Daoy (cell line): ENCODE measurements at regions not wholly inside any gene's neighbourhood (a gene's known extent, or its start where the extent isn't known, plus 50 kb on each side); places are given as distances from the start of the nearest gene placed in this dataset.
A peak's percentile ranks its signal among the peaks of the same experiment; 100 is the strongest.
"Not testable (repeated sequence)": the region's sequence is repeated elsewhere in the genome, so short reads cannot be mapped to it uniquely, and the experiment has no call there.

ENCODE experiments used
- DNase-seq: peaks from one replicate; pipeline ENCODE4 v3.0.0-alpha.2; 2015; ENCODE audit warnings: low read depth

DNA sequence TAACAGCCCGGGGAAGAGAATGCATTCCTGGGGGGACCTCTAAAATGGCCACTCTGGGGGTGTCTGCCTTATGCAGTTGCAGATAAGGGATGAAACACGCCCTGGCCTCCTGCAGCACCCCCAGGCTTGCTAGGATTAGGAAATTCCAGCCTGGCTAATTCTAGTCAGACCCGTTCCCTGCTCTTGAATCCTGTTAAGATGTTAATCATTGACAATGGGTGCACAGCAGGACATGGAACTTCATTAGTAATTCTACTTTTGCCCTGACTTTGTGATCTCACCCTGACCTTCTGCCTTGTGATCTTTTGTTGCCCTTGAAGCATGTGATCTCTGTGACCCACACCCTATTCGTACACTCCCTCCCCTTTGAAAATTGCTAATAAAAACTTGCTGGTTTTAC lies 131.7 kb upstream of the ADGRL4 start:
- DNase-seq, result not testable (repeated sequence)

GRCh38 chr1:79133774-79134364 lies 127.3 kb upstream of the ADGRL4 start:
- no peak for DNase-seq

GRCh38 chr1:79131626-79132025 lies 125.1 kb upstream of the ADGRL4 start:
- DNase-seq, result no peak

GRCh38 chr1:79129914-79130313 lies 123.4 kb upstream of the ADGRL4 start:
- no peak for DNase-seq

GRCh38 chr1:79128722-79129121 lies 122.2 kb upstream of the ADGRL4 start:
- DNase-seq, result peak; percentile 74

DNA sequence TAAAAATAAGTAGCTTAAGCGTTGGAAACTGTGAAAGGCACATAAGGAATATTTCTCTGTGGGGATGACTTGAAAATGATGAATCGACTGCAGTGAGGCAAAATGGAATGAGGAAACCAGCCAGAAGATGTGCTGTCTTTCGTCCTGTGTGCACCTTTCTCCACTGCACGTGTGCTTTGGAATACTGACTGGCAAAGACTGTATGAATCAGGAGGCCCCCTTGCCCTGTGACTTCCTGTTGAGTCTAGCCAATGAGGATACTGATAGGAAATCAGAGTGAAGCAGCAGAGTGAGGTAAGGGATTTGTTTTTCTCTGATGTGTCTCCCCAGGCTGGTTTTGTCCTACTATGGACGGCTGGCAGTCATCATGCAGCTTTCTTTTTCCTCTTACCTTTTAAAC lies 118.2 kb upstream of the ADGRL4 start:
- DNase-seq, result peak; percentile 30

- no peak for DNase-seq
These were observed 116.0 kb upstream of the ADGRL4 start for GRCh38 chr1:79122521-79122920.

GRCh38 chr1:79117376-79117775 lies 110.8 kb upstream of the ADGRL4 start:
- no peak for DNase-seq

DNA sequence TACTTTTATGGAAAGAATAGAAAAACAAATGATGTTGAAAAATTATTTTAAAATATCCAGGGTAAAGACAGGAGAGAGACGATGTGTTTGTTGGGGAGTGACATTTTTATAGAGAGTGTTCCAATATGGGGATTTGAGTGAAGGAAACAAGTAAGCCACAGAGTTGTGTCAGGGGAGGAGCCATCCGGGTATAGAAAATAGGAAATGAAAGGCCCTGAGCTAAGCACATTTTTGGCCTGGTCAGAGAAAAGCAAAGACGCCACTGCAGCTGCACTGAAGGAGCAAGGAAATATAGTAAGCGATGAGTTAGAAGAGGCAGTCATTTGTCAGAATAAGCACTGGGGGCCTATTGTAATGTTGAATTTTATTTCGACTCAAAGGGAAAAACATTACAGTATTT lies 107.3 kb upstream of the ADGRL4 start:
- DNase-seq, result no peak

- no peak for DNase-seq
These were observed 104.2 kb upstream of the ADGRL4 start for GRCh38 chr1:79110749-79111148.

- DNase-seq, result no peak
These were observed 102.9 kb upstream of the ADGRL4 start for GRCh38 chr1:79109445-79109844.

DNA sequence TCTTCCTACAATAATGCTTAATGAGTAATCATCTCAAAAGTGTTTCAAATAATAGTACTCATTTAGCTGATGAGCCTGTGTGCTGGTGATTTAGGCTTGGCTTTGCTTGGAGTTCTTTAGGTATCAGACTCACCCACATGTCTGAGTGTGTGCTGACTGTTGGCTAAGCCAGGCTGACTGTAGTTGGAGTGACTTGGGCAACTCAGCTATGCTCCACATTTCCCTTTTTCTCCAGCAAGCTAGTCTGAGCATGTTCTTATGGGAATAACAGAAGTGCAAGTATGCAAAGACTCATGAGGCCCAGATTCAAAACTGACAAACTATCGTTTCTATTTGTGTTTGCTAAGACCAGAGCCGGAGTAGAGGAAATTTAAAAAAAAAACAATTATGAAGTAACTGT lies 99.0 kb upstream of the ADGRL4 start:
- no peak for DNase-seq

- DNase-seq, result no peak
These were observed 98.1 kb upstream of the ADGRL4 start for GRCh38 chr1:79104617-79105016.

DNA sequence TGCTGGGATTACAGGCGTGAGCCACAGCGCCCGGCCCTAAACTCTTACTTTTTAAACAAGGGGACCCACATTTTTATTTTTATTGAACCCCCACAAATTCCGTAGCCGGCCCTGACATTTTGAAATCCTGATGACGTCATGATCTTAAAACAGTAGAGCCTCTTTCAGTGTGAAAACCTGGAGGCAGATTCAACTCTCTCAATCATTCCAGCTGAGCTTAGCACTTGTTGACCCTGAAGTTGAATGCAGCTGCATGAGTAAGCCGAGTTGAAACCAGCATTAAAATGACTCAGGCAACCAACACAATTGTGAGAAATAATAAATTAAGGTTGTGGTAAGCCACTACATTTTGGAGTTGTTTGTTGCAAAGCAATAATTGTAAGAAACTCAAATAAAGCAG lies 93.9 kb upstream of the ADGRL4 start:
- peak; percentile 75 for DNase-seq

DNA sequence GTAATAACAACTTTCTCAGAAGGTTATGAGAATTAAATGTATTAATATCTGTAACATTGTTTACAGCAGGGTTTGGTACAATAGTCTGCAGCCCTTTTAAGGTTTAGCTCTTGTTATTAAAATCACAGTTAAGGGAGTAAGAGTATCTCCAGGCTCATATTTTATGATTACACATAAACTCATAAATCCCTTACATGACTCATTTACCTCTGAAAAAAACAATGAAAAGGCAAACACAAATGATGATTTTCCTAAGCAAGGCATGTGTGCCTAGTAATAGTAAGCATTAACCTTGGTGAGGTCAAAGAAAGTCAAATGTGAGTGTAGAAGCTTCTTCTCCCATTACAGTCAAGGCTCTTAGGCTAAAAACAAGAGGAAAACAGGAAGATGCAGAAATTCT lies 84.5 kb upstream of the ADGRL4 start:
- DNase-seq, result no peak

DNA sequence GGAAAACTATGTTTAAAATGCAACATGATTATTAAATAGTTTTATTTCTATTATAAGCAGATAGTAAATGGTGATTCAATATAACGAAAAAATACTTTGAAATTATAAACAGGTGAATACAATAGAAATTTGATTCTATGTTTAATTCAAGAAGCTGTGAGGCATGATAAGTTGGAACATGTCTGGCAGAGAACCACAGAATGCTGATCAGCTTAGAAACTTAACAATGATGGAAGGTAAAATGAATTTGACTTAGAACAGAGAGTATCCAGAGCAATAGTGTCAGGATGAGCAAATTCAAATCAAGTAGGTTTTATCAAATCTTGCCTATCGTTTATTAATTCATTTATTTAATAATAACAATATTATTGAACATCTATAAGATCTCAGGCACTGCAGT lies 83.4 kb upstream of the ADGRL4 start:
- DNase-seq, result no peak

GRCh38 chr1:79082233-79082632 lies 75.7 kb upstream of the ADGRL4 start:
- DNase-seq, result no peak

DNA sequence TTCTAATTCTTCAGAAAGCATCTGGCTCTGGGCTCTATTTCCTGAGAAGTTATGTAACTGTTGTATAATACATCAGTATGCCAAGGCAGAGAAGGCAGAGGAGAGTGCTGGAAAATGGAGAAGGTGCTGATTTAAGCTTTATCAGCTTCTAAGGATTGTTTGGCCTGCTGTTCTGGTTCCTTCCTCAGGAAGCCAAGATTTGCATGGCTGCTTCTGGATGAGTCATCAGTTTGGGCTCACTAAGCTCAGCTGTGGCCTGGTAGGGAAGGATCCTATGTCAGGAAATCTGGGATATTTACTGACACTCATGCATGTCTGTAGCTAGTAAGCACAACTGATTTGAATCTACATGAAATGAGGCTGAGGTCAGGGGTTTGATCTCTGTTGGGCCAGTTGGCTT lies 73.2 kb upstream of the ADGRL4 start:
- DNase-seq, result peak; percentile 93

GRCh38 chr1:79074975-79075374 lies 68.4 kb upstream of the ADGRL4 start:
- no peak for DNase-seq

DNA sequence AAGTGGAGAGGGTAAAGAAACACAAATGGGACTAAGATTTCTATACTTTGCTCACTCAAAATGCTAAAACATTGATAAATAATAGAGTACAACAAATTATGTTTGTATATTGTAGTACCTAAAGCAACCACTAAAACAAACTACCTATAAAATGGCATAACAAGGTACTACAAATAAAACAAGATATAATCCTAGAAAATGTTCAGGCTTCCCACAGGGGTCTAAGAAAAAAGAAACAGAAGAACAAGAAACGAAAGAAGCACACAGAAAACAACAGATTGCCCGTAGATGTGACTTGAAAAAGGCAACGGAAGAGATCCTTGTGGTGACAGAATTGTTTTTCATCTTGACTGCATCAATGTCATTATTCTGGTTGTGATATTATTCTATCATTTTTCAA lies 63.3 kb upstream of the ADGRL4 start:
- no peak for DNase-seq

DNA sequence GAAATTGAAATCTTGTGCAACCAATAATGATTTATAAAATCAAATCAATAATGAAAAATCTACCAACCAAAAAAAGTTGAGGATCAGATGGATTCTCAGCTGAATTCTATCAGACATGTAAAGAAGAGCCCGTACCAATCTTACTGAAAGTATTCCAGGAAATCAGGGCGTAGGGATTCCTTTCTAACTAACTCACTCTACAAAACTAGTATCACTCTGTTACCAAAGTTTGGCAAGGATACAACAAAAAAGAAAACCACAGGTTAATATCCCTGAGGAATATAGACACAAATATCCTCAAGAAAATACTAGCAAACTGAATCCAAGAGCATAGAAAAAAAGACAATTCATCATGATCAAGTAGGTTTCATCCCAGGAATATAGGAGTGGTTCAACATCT lies 52.8 kb upstream of the ADGRL4 start:
- DNase-seq, result no peak
